ENCODE measurements at regions not wholly inside any gene's neighbourhood (a gene's known extent, or its start where the extent isn't known, plus 50 kb on each side); places are given as distances from the start of the nearest gene placed in this dataset.
A peak's percentile ranks its signal among the peaks of the same experiment; 100 is the strongest.

- H3K27ac ChIP-seq: no peak overlapping the region
- ChIA-PET POLR2A (ENCODE audit: low non-redundant PET) (no interaction called here), CTCF (no interaction called here)
- TF ChIP-seq CTCF (conservative IDR thresholded peaks at IDR 0.05; ENCODE audit: low read depth): no peak
- peak; percentile 6 for DNase-seq (ENCODE audit: low spot score)
Measured at GRCh38 chrX:98795636-98796035, 1614.4 kb downstream of the PCDH19 start.

GRCh38 chrX:98755912-98756311 lies 1654.2 kb downstream of the PCDH19 start:
- ChIA-PET POLR2A (ENCODE audit: low non-redundant PET) (no interaction called here), CTCF (no interaction called here)
- no peak for DNase-seq (ENCODE audit: low spot score)
- no peak overlapping the region for H3K27ac ChIP-seq
- TF ChIP-seq CTCF (conservative IDR thresholded peaks at IDR 0.05; ENCODE audit: low read depth): no peak

- no peak for TF ChIP-seq CTCF (conservative IDR thresholded peaks at IDR 0.05; ENCODE audit: low read depth)
- H3K27ac ChIP-seq: no peak overlapping the region
- ChIA-PET CTCF (no interaction called here), POLR2A (ENCODE audit: low non-redundant PET) (no interaction called here)
- DNase-seq (ENCODE audit: low spot score): no peak
Measured at GRCh38 chrX:98731821-98732220, 1678.3 kb downstream of the PCDH19 start.

GRCh38 chrX:98717970-98718369 lies 1692.1 kb downstream of the PCDH19 start:
- ChIA-PET POLR2A (ENCODE audit: low non-redundant PET) (no interaction called here), CTCF (no interaction called here)
- no peak for TF ChIP-seq CTCF (conservative IDR thresholded peaks at IDR 0.05; ENCODE audit: low read depth)
- H3K27ac ChIP-seq: no peak overlapping the region
- no peak for DNase-seq (ENCODE audit: low spot score)
